Astrocyte of the spinal cord (primary cell): ENCODE measurements at regions not wholly inside any gene's neighbourhood (a gene's known extent, or its start where the extent isn't known, plus 50 kb on each side); places are given as distances from the start of the nearest gene placed in this dataset.

ENCODE experiments used
- DNase-seq: peaks from one replicate; pipeline ENCODE4 v3.0.0; 2011; ENCODE audit warnings: low read depth, low spot score
- H3K4me3 ChIP-seq: 2 replicates; pipeline ENCODE4 v1.5.1; 2011; ENCODE audit warnings: low read depth, mild to moderate bottlenecking, low read length, moderate library complexity
- CTCF ChIP-seq: IDR thresholded peaks from 2 replicates; pipeline ENCODE4 v1.5.1; 2012; ENCODE audit warnings: low read depth, mild to moderate bottlenecking, low read length, inconsistent platforms
- in situ Hi-C: cut with HindIII; loops from 2 replicates; pipeline ENCODE4 v1.10.0; 2017; ENCODE audit warnings: low sequenced_read_pairs

GRCh38 chr2:150792780-150793300 is 305.4 kb upstream of the RND3 start:
- in situ Hi-C loops = no loop called here
- no peak for TF ChIP-seq CTCF
- H3K4me3 ChIP-seq = no peak overlapping the region
- DNase-seq = no peak

- TF ChIP-seq CTCF = no peak
- in situ Hi-C loops = no loop called here
- no peak overlapping the region for H3K4me3 ChIP-seq
- no peak for DNase-seq
Measured at GRCh38 chr2:150791567-150791966, 304.1 kb upstream of the RND3 start.

- in situ Hi-C loops = no loop called here
- no peak for TF ChIP-seq CTCF
- DNase-seq = no peak
Measured at GRCh38 chr2:150789376-150789905, 302.0 kb upstream of the RND3 start.

GRCh38 chr2:150788426-150789140 is 301.1 kb upstream of the RND3 start:
- DNase-seq = no peak
- in situ Hi-C loops = no loop called here
- no peak for TF ChIP-seq CTCF
- no peak overlapping the region for H3K4me3 ChIP-seq

More at GRCh38 chr2:150789376-150789905, 302.0 kb upstream of the RND3 start:
- no peak overlapping the region for H3K4me3 ChIP-seq

- in situ Hi-C loops = no loop called here
- DNase-seq = no peak
- no peak overlapping the region for H3K4me3 ChIP-seq
- TF ChIP-seq CTCF = no peak
Measured at GRCh38 chr2:150787353-150788093, 300.1 kb upstream of the RND3 start.

GRCh38 chr2:150784389-150784788 is 296.9 kb upstream of the RND3 start:
- no peak for TF ChIP-seq CTCF
- in situ Hi-C loops = no loop called here
- no peak for DNase-seq
- no peak overlapping the region for H3K4me3 ChIP-seq
